LHCN-M2 (cell line): ENCODE measurements at regions not wholly inside any gene's neighbourhood (a gene's known extent, or its start where the extent isn't known, plus 50 kb on each side); places are given as distances from the start of the nearest gene placed in this dataset.
A peak's percentile ranks its signal among the peaks of the same experiment; 100 is the strongest.

ENCODE experiments used
- DNase-seq: peaks from one replicate; pipeline ENCODE4 v3.0.0-alpha.2; 2012; ENCODE audit warnings: low read depth

DNA sequence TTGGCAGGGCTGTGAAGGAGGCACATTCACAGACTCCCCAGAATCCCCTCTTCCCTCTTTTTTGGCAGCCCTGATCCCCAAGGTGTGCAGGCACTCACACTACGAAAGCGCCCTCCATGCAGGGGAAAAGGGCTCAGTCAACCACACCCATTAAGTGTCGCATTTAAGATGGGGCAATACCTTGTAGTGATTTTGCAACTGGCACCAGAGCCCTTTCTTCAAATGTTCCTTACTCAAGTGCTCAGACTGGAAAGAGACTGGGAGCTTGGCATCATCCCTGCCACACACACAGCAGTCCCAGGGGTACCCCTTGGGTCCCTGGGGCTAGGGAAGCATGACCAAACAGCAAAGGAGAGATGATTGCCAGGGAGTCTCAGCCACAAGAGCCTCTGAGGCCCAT, 190.1 kb downstream of the HAUS1 start:
- no peak for DNase-seq

DNA sequence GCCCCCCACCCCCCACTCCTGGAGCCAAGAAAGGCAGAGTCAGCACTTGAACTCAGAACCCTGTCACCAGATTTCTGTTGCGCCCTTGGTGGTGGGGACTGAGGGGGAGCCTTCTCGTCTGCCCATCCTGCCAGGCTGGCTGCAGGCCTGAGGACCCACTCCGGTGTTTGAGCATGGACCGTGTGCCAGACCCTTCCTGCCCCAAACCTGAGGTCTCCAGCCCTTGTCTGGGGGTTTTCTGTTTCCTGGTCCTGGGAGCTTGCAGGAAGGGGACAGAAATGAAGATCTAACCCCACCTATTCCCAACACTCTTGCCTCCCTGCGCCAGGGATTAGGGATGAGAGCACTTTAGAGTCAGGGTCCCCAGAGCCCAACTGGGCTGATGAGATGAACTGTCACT, 190.6 kb downstream of the HAUS1 start:
- DNase-seq, result no peak

DNA sequence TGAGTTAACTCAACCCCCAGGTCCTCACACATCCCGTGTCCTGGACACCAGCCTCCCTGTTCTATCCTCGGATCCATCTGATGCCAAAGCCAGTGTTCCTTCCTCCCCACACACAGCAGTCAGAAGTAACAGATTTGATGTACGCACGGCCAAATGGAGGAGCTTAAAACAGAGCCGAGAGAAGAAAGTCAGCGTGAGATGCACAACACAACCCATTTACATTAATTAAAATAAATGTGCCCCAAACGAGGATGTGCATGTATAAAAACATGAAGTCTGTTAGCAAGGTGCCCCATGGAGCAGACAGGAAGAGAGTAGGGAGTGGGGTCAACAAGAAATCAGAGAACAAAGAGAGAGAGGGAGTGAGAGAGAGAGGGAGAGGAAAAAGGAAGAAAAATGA, 191.2 kb downstream of the HAUS1 start:
- DNase-seq, result no peak

DNA sequence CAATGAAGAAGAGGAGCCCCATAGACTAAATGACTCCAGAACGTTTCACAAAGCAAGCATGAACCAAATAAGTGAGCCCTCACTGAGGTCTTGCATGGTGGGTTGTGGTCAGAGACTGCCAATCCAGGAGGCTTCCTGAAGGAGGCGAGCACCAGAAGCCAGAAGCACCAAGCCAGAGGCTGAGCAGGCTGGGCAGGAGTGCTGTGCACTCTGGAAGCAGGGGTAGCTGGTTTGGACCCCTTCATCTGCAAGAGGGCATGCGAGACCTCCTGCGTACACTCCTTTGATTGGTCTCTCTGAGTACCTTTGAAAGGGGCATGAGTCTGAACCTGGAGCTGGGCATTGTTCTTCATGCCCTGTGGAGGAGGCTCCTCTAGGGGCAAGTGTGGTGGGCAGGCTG, 192.5 kb downstream of the HAUS1 start:
- DNase-seq, result no peak

DNA sequence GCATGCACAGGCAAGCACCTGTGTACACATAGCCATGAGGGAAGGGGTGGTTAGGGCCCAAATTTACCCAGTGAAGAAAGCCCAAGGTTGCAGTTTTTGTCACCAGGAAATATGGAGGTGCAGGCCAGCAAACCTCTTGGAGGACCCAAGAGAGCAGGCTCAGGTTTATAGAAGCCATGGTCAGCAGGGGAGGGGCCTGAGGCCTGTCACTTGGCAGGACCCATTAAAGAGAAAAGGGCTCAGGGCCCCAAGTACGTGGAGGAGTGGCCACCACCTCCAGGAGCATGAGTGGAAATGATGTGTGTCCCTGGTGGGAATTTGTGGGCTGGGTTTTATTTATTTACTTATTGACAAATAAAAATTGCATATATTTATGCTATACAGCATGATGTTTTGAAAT, 192.9 kb downstream of the HAUS1 start:
- DNase-seq, result no peak

DNA sequence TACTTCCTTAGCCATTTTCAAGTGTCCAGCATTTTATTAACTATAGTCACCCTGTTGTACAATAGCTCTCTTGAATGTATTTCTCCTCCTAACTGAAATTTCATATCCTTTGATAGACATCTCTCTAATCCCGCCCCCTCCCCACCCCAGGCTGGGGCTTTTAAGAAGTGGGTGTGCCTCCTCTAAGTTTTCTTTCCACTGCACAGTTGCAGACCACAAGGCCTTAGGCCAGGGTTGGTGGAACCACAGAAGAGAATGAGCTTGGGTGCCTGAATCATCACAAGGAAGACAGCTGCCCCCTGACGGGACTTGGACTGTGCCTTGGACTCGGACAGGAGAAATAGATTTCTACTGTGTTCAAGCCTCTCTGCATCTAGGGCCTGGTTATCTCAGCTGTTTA, 193.4 kb downstream of the HAUS1 start:
- DNase-seq, result peak; percentile 67

DNA sequence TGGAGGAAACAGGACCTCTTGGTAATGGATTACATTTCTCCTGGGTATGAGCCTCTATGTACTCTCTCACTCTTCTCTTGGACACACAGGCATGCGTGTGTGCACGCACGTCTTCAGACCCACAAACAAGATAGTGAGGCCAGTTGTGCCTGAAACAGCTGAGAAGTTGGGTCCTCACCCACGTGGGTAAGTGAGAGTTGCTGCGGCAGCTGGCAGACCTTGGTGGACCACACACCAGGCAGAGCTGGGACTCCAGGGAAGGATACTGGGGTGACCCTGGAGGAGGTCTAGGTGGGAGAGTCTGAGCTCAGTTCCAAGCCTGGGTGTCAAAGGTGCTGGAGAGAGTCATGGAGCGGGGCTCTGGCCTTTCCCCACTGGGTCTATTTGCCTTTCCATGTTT, 194.3 kb downstream of the HAUS1 start:
- no peak for DNase-seq

DNA sequence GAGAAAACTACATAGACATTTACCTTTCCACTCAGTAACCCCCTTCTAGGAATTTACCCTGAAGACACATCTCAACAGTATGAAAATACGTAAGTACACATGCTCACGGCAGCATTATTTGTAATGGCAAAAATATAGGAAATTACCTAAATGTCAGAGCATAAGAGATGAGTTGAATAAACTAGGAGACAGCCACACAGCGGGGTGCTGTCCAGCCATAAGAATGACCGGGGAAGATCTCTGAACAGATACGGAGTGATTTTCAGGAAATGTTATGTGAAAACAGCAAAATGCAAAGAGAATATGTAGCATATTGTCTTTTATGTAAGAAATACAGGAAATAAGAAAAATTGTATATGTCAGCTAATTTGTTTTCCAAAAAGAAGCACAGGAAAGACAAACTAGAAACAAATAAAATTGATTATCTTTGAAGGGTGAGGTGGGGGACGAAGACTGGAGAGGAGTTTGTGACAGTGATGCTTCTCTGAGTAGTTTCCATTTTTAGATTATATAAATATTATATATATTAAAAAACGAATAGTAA, 195.4 kb downstream of the HAUS1 start:
- DNase-seq, result no peak

DNA sequence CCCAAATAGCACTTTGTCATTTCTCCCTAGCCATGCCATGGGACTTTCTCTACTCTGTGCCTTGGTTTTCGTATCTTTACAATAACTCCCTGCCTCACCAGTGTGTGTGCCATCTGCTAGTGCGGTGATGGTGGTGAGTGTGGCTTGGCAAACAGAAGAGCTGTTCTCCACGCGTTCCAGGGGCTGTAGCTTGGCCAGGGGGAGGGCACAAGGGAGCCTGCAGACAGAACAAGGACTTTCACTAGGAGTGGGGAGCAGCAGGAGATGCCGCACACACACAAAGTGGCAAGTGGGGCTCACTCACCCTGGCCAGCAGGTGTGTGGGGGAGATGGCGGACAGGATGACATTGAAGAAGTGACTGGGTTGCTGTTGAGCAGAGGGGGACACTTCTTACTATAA, 196.9 kb downstream of the HAUS1 start:
- no peak for DNase-seq

DNA sequence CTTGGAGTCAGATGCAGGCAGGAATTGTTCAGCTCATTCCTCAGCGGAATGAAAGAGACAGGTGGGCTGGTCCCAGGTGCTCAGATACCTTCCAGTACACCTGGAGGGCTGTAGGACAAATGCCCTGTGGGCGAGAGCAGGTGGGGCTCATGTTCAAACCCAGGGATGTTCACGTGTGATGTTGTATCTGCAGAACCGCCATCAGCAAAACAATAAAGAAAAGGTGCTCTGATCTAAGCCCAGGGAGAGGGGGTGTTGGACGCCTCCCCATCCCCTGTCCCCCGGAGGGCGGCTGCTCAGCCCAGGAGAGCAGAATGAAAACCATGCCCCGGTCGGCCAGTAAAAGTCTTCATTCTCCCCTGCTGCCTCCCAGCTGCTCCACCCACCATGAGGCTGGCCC, 197.4 kb downstream of the HAUS1 start:
- no peak for DNase-seq

DNA sequence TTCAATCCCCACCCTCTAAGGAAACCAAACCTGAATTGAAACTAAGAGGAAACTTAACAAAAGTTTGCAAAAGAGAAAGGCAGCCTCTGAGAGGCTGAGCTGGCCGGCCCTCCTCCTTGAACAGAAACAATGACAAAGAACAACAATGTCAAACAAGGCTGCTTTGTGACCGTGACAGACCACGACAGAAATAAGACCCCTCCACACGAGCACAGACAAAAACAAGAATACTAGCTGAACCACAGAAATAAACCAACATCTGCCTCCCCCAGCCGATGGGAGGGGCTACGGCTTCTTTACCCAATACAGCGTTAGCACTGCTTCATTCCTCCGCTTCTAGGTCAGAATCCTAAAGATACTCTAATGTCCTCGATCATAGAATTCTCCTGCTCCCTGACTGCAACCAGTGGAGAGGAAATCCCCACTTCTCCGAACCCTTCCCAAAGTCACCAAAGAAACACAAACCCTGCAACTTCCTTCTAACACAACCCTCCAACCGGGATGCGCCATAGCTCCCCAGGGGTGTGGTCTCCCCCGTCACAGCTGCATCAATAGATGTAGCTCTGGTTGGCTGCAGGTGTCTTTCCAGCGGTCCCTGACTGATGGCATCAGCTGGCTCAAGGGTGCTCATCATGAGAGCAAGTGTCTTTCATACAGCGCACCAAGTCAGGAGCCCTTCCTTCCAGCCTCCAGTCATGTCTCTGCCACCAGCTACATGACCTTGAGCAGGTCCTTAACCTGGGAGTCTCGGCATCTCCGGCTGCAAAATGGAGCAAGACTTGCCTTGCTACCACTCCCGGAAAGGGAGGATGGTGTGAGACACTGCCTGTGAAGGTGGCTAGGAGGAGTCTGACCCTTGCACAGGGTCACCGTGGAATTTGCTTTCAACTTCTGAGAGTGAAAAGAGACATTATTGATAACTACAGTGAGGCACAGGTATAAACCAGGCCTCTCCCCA, 198.6 kb downstream of the HAUS1 start:
- no peak for DNase-seq

DNA sequence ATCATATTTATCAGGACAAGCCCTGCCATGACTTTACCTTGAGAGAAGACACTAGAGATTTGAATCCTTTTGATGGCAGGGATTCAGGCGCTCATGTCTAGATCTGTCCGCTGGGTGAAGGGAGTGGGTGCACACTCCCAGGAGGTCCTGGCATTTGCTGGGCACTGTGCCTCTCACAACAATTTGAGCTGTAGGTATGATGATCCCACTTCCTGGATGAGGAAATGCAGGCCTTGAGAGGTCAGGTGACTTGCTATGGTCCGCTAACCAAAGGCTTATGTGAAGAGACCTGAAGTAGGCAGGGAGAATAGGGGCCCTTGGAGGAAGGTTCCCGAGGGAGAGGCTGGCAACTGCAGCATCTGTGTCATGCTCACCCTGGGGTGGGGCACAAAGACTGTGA, 206.1 kb downstream of the HAUS1 start:
- DNase-seq, result no peak

DNA sequence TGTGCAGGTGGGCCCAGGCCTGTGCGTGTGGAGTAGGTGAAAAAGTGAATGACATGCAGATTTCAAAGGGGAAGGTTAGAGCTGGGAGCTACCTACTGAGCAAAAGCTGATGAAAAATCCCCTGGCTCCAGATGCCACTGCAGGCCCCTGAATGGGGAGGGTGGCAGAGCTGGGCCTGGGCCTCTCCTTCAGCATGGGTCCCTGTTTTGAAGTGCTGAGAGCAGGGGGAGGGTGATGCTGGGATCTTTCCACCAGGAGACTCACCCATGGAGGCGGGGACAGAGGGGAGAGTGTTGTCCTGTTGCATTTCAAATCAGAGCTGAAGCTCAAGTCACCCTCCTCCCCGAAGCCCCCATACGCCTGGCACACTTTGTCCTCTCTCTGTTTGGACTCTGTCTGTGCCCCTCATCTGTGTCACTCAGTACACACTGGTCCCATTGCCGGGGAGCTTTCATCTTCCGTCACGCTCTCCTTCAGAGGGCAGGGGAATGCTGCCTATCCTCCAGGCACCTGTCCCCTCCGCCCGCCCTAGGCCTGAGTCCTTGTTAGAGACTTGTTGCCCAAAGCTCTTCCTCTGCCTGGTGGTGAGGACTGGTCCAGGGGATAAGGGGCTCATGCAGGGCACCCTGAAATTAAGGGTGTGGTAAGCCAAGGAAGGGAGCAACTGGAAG, 206.6 kb downstream of the HAUS1 start:
- no peak for DNase-seq

DNA sequence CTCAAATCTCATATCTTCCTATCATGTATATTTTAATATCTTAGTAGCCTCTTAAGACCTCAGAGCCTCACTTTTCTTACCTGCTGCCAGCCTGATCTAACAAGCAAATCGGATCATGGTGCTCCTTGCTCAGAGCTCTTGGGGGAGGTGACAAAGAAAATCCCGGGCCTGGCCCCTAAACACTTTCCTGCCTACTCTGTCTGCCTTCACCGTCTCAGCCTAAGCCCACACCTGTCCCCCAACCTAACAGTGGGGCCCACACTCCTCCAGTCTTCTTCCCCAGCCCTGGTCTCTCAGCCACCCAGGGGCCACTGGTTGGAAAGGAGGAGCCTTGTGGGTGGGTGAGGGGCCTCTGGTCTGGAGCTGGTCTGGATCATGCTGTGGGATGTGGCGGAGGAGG, 207.3 kb downstream of the HAUS1 start:
- no peak for DNase-seq

DNA sequence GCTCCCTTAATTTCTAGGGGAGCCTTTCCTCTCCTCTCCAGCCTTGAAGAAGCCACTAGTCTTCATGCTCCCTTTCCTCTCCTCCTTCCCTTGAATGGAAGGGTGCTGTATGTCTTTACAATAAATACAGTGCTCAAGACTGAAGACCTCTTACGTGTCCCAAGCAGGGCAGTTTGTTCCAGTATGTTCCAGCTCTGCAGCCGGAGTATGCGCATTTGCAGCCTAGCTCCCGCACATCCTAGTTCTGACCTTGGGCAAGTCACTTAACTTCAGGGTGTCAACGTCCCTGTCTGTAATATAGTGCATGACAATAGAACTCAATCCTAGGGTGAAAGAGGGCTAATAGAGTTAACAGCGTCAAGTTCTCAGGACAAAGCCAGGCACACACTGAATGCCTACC, 208.0 kb downstream of the HAUS1 start:
- DNase-seq, result no peak

DNA sequence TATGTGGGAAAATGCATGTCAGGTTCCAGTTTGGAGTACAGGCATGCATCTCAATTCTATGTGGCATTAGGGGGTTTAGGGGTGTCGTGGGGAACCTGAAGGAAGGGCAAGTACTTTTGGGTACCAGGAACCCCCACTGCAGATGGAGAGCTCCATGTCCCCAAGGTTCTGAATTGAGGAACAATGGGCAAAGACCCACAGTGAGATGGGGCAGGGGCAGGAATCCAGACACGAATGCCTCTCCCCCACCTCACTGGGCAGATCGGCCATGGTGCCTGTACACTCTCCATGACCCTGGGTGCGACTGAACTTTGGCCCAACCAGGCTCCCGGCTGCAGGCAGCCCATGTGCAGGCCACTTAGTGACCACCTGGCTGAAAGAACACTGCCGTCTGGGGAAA, 209.3 kb downstream of the HAUS1 start:
- DNase-seq, result no peak

DNA sequence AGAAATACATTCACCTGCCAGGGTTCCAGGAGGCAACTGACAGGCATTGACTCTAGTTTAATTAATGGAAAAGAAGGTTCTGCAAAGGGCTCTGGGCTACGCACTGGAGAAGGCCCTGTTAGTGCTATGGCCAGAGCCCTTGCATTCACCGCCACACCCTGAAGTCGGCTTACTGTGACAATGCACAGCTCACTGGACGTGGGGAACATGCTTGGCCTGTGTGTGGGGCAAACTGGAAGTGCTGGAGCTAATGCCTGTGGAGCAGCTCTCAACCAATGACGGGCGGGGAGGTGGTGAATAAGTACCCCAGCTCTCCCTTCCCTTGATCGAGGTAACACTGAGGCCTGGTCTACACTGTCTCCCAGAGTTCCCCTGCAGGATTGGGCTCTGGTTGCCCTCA, 209.8 kb downstream of the HAUS1 start:
- DNase-seq, result no peak

DNA sequence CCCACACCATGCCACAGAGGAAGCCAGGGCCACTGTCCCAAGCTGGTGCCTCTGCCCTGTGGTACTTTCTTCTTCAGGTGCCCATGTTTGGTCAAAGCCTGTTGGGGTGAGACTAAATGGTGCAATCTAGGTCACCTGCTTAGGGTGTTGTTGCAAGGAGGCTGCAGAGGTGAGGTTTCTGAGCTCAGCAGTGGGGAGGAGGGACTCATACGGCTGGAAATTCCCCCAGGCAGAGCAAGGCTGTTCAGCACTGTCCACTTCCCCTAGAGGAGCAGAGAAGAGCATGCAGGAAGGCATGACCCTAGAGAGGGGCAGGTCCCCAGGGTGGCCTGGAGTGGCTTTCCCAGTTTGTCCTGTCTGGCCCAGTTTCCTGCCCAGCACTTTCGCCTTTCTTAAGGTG, 211.0 kb downstream of the HAUS1 start:
- DNase-seq, result no peak

DNA sequence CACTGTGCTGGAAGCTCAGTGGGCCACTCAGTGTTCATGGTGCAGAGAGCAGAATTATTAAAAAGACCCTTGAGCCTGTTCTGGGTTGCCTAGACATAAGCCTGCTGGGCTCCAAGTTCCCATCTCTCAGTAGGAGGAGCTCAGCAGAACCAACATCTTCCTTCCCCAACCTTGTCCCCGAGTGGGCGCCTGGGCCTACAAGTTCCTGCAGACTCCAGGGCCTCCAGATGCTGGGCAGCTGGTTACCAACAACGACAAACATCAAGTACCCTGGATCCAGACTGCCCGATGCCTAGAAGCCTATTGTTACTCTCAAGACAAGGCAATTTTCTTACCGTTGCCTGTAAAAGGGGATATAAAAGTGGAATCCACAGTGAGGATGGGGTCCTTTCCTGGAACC, 214.2 kb downstream of the HAUS1 start:
- DNase-seq, result no peak

DNA sequence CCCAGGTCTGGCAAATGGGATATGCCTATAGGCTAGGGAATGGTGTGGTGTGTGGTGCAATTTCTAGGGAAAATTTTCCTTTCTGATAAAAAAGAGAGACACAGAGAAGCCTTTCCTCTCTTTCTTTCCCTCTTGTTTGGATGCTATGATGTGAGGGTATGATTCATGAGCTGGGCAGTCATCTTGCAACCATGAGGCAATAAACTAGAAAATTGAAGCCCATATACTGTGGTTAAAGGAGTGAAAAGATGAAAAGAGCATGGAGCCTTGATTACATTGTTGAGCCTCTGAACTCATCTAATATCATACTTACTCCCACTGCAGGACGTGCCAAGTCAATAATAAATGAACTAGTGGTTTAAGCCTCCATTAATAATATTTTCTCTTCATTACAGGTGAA, 215.6 kb downstream of the HAUS1 start:
- no peak for DNase-seq

DNA sequence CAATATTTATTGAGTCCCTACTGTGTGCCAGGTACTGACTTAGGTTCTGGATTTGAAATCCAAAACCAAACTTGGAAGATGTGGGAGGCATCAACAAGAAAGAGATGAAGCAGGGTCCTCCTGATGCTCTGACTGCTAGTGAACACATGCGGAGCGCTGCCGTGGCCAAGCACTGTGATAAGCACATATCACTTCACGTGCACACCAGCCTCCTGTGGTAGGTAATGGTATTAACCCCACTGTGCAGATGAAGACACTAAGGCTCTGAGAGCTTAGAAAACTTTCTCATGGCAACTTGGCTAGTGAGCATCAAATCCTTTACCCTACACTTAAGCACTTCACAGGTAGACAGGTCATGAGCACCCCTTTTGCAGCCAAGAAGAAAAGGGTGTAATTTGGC, 216.1 kb downstream of the HAUS1 start:
- DNase-seq, result no peak

DNA sequence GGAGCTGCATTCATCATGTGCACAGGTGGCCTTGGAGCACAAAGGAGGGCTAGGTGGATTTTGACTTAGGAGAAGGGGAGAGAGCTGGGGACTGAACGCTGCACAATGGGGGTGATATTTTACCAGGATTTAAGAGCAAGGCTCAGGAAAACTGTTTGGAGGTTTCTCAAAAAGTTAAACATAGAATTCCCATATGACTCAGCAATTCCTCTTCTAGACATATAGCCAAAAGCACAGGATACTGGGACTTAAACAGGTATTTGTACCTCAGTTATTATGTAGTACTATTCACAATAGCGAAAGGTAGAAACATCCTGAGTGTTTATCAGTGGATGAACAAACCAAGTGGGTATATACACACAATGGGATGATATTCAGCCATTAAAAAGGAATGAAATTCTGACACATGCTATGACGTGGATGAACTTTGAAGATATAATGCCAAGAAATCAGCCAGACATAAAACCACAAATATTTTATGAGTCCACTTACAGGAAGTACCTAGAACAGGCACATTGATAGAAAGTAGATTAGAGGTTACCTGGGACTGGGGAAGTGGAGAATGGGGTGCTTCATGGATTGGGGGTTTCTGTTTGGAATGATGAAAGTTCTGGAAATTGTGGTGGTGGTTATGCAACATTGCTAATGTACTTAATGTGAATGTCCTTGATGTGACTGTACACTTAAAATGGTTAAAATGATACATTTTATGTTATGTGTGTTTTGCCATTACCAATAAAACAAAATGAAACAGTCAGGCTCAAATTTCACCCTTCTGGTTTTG, 216.9 kb downstream of the HAUS1 start:
- peak; percentile 51 for DNase-seq
